NK-92 treated with Interleukin-12 subunit alpha and Interleukin-12 subunit beta, amount 100 ng/mL, for 24 hours (cell line): ENCODE measurements at regions not wholly inside any gene's neighbourhood (a gene's known extent, or its start where the extent isn't known, plus 50 kb on each side); places are given as distances from the start of the nearest gene placed in this dataset.
"Not testable (repeated sequence)": the region's sequence is repeated elsewhere in the genome, so short reads cannot be mapped to it uniquely, and the experiment has no call there.

Source experiments
- DNase-seq: peaks from one replicate; lab custom pipeline; 2025; lab: John Stamatoyannopoulos, UW

DNA sequence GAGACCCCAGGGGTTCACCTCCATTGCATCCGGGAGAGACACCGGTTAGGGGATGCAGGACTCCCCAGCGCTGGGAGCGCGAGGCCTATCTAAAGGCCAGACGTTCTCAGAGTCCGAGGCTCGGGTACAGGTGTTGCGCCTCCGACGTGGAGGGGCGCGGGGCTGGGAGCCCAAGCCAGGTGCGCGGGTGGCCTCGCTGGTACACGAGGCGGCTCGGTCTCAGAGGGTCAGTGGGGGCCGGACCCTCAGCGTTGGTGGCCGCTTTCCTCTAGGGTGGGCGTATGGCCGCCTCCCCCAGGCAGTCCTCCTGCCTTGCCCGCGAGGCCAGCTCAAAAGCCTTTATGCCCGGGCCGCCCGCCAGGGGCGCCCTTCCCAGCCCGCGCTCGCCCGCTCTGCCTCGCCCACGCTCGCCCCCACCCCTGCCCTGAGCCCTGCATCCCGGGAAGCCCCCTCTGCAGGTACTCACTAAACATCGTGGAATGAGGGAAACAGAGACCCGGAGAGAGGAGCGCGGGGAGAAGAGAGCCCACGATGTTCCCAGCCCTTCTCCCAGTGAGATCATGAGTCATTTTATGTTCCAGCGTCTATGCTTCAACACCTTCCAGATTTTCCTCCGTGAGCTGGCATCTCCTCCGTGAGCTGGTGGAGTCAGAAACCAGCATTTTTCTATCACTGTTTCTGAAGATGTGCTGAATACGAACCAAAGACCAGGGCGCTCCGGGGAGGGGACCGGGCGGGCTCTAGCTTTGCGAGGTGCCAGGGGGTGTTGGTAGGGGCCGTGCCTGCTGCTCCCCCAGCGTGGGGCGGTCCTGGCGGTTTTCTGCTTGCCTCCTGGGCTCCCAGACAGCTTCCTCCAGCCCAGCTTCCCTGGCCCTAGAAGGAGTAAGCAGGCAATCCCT, 73.8 kb downstream of the DIO3 start:
- no peak for DNase-seq

DNA sequence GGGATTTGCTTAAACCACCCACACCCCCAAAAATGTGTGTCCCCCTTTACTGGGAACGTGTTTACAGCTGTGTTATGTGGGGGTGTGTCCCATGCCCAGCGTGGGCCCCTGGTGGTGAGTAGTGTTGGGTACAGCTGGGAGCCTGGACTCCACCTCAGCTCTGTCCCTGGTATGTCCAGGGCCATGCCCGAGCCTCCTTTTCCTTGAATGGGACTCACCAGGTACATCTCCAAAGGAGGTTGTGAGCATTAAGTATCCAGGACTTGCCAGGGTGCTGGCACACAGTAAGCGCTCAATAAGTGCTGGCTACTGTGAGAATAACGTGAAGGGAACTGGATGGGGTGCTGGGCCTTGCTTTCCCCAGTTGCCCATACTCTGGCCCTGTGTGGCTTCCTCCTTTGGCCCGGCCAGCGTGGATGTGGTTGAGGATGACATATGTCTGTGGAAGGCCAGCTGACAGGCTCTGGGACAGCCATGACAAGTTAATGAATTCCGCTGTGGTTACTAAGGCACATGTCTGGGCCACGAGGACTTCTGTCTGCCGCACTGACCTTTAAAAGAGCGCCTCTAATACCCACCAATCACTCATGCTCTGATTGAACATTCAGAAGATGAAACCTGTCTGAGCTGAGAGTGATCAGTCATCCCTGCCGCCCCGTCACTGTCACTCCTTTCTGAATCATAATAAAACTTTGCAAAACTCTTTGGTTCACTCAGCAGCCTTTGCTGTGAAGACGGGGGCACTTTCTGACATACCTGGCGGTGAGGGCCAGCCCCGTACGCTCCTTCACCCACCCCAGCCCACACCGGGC, 74.7 kb downstream of the DIO3 start:
- DNase-seq: no peak

DNA sequence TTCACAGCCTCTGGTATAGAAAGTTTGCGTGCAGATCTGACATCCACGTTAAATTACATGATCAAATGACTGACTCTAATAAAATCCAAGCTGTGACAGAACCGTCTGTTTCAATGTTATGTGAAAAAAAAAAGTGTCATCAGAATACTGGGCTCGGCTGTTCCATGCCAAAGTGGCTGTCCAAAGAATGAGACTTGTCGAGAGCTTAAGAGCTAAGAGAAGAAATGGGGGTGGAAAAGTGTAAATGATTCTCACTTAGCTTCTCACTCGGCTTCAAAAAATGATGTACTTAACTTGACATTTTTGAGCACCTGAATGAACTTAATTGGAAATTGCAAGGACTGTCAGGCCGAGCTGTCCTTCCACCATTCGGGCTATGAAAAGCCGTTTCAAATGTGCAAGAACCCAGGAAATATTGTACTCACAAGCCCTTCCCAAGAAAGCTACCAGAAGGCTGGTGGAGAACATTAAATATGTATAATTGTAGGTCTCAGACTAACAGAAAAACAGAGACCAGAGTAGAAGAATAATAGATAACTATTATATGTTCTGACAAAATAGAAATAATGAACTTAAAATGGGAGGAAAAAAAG, 78.0 kb downstream of the DIO3 start:
- DNase-seq: no peak

- DNase-seq: no peak
Observed at GRCh38 chr14:101643651-101644050, 82.4 kb downstream of the DIO3 start.

- DNase-seq: no peak
Observed at GRCh38 chr14:101654051-101654450, 92.8 kb downstream of the DIO3 start.

DNA sequence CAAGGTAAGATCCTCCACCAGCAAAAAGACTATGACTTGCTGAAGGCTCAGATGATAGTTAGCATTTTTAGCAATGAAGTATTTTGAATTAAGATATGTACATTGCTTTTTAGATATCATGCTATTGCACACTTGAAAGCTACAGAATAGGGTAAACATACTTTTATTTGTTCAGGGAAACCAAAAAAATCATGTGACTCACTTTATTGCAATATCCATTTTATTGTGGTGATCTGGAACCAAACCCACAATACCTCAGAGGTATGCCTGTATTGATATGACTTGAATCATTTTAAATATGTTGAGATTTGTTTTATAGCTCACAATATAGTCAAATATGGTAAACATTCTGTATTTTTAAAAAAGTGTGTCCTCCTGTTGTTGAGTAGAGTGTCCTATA, 96.1 kb downstream of the DIO3 start:
- no peak for DNase-seq

DNA sequence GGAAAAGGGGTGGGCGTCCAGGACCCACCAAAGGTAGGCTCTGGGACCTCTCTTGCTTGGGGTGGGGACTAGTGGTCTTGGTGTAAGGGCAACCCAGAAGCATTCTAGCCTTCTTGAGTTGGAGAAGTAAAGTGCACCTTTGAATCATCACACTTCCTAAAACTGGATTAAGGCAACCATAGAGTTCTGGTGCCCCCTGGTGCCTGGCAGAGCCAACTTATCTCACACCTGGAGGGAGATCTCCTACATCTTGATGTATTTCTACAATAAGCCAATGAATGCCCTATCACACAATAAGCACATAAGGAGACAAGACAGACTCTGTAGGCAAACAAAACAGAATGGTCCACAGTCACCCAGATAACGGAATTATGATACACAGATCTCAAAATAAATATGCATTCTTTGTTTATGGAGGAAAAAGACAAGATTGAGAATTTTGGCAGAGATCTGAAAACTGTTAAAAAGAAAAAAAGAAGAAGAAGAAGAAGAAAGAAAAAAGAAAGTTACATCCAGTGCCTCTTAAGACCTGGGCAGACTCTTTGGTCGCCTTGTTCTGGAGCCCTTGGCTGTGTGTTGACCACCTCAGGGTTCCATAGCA, 95.9 kb upstream of the PPP2R5C start:
- DNase-seq: no peak

- DNase-seq: no peak
Observed at GRCh38 chr14:101666264-101666663, 95.2 kb upstream of the PPP2R5C start.

DNA sequence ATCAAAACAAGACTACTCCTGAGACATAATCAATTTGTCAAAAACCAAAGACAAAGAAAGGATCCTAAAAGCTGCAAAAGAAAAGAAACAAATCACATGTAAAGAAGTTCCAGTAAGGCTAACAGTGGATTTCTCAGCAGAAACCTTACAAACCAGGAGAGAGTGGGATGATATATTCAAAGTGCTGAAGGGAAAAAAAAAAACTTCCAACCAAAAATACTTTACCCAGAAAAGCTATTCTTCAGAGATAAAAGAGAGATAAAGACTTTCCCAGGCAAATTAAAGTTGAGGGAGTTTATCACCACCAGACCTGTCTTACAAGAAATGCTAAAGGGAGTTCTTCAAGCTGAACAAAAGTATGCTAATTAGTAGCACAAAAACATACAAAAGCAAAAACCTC, 91.9 kb upstream of the PPP2R5C start:
- no peak for DNase-seq

DNA sequence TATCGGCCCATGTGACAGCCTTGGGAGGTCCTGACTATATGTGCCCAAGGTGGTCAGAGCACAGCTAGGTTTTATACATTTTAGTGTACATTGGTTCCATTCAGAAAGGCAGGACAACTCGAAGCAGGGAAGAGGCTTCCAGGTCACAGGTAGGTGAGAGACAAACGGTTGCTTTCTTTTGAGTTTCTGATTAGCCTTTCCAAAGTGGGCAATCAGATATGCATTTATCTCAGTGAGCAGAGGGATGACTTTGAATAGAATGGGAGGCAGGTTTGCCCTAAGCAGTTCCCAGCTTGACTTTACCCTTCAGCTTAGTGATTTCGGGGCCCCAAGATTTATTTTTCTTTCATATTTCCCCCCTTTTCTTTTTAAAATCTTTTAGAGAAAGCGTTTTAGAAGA, 87.6 kb upstream of the PPP2R5C start:
- no peak for DNase-seq

GRCh38 chr14:101675835-101676234, 85.7 kb upstream of the PPP2R5C start:
- DNase-seq: not testable (repeated sequence)

- DNase-seq: not testable (repeated sequence)
Observed at GRCh38 chr14:101677912-101678327, 83.6 kb upstream of the PPP2R5C start.

GRCh38 chr14:101681795-101682194, 79.7 kb upstream of the PPP2R5C start:
- DNase-seq: no peak

DNA sequence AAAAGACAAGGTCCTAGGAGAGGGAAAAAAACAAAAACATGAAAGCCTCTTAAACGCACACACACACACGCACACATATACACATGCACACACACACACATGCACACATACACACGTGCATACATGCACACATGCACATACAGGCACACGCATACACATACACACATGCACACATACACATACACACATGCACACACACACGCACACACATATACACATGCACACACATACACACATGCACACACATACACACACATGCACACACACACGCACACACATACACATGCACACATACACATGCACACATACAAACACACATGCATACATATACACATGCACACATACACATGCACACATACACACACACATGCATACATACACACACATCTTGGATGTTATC, 78.1 kb upstream of the PPP2R5C start:
- DNase-seq: no peak

- DNase-seq: no peak
Observed at GRCh38 chr14:101687756-101688546, 73.6 kb upstream of the PPP2R5C start.

GRCh38 chr14:101689039-101689501, 72.4 kb upstream of the PPP2R5C start:
- no peak for DNase-seq

DNA sequence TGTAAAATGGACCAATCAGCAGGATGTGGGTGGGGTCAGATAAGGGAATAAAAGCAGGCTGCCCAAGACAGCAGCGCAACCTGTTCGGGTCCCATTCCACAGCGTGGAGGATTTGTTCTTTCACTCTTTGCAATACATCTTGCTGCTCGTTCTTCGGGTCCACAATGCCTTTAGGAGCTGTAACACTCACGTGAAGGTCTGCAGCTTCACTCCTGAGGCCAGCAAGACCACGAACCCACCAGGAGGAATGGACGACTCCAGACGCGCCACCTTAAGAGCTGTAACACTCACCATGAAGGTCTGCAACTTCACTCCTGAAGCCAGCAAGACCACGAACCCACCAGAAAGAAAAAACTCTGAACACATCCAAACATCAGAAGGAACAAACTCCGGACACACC, 71.5 kb upstream of the PPP2R5C start:
- DNase-seq: not testable (repeated sequence)

GRCh38 chr14:101695659-101696058, 65.8 kb upstream of the PPP2R5C start:
- DNase-seq: no peak

GRCh38 chr14:101704140-101704539, 57.4 kb upstream of the PPP2R5C start:
- no peak for DNase-seq

DNA sequence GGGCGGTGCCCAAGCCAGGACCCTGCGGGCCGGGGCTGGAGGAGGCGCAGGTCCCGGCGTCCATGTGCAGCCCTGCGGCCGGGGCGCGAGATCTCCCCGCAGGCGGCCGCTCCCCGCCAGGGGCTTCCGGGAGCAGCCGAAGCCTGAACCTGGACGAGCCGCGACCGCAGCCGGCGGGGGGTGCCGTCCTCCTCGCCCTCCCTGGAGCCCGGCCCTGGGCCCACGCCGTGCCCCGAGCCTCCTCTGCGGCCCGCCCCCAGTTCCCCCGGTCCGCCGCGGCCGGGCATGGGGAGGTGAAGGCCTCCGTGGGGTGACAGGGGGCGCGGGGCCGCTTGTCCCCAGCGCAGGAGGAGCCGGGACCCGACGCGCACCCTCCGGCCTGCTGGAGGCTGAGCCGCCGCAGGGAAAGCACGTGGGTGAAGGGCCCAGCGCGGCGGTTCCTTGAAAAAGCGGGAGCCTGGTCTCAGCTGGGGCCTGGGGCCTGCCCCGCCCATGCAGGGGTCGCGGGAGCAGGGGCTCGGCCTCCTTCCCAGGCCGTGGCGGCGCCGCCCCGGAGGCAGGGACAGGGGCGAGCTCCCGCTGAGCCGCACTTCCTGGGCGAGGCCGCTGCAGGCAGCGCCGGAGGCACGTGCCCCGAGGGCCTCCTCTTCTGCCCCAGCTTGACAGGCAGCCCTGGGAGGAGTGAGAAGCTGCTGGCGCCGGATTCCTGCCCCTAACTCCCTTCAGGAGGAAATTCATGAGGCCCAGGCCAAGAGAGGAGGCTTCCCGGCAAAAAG, 55.6 kb upstream of the PPP2R5C start:
- DNase-seq: no peak
